Colonic mucosa (tissue), 4 donors: ENCODE measurements at regions not wholly inside any gene's neighbourhood (a gene's known extent, or its start where the extent isn't known, plus 50 kb on each side); places are given as distances from the start of the nearest gene placed in this dataset.
"Not testable (repeated sequence)": the region's sequence is repeated elsewhere in the genome, so short reads cannot be mapped to it uniquely, and the experiment has no call there.

Experiments
- DNase-seq: peaks from one replicate; pipeline ENCODE4 v3.0.0-alpha.2; 2020
- H3K27ac ChIP-seq: fragments of 200-600 bp; one replicate; pipeline ENCODE4 v1.8.0; 2021
- H3K27me3 ChIP-seq: fragments of 200-600 bp; one replicate; pipeline ENCODE4 v1.8.0; 2021
- H3K36me3 ChIP-seq: fragments of 200-600 bp; one replicate; pipeline ENCODE4 v1.8.0; 2021
- H3K4me1 ChIP-seq: fragments of 200-600 bp; one replicate; pipeline ENCODE4 v1.8.0; 2021; ENCODE audit warnings: mild to moderate bottlenecking
- H3K4me3 ChIP-seq: fragments of 200-600 bp; one replicate; pipeline ENCODE4 v1.8.0; 2021
- H3K9ac ChIP-seq, 2 donors: one replicate each; pipeline ENCODE4 v1.7.0; 2013; ENCODE audit warnings: control low read depth in 2 of 2, low read depth in 2 of 2, low read length in 2 of 2
- H3K9me3 ChIP-seq: fragments of 200-600 bp; one replicate; pipeline ENCODE4 v1.8.0; 2021
- intact Hi-C: fragments of 100-400 bp; cut with DNase I; formaldehyde crosslinking; loops from one replicate; pipeline ENCODE4 v1.14.1; 2022
- TF ChIP-seq, protein P1 (sequence below): fragments of 200-600 bp; IDR thresholded peaks from one replicate; pipeline ENCODE4 v1.8.0; 2022; ENCODE audit warnings: antibody characterized with exemption, mild to moderate bottlenecking
- donor health status: healthy.
- donor health status: DM: no; HTN: no; CAD: no.
- donor health status: DM: no; HTN: no; CAD: no.

DNA sequence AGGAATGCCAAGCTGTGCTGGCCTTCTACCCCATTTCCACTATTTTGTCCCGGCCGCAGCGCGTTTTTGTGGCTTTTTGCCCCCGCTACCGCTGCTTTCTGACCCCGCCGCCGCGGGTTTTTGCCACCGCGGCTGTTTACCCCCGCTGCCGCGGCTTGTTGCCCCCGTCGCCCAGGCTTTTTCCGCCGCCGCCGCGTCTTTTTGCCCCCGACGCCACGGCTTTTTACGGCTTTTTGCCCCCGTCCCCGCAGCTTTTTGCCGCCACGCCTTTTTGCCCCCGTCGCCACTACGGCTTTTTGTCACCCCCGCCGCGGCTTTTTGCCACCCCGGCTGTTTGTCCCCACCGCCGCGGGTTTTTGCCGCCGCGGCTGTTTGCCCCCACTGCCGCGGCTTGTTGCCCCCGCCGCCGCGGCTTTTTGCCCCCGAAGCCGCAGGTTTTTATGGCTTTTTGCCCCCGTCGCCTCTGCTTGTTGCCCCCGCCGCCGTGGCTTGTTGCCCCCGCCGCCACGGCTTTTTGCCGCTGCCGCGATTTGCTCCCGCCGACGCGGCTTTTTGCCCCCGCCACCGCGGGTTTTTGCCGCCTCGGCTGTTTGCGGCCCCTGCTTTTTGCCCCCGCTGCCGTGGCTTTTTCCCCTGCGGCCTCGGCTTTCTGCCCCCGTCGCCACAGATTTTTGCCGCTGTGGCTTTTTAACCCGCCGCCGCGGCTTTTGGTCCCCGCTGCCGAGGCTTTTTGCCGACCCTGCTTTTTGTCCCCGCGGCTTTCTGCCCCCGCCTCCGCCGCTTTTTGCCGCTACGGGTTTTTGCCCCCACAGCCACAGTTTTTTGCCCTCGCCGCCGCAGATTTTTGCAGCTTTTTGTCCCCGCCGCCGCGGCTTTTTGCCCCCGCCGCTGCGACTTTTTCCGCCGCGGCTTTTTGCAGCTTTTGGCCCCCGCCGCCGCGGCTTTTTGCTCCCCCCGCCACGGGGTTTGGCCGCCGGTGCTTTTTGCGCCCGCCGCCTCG, 520.4 kb upstream of the WSB1 start:
- Histone ChIP-seq H3K27ac (no peak overlapping the region), H3K4me1 (no peaks in the 10 kb centered on the region), H3K27me3 (no peaks in the 10 kb centered on the region), H3K36me3 (no peaks in the 10 kb centered on the region), H3K9ac (no peak overlapping the region), H3K4me3 (no peak overlapping the region), H3K9me3 (no peaks in the 10 kb centered on the region)
- TF ChIP-seq, protein P1, sequence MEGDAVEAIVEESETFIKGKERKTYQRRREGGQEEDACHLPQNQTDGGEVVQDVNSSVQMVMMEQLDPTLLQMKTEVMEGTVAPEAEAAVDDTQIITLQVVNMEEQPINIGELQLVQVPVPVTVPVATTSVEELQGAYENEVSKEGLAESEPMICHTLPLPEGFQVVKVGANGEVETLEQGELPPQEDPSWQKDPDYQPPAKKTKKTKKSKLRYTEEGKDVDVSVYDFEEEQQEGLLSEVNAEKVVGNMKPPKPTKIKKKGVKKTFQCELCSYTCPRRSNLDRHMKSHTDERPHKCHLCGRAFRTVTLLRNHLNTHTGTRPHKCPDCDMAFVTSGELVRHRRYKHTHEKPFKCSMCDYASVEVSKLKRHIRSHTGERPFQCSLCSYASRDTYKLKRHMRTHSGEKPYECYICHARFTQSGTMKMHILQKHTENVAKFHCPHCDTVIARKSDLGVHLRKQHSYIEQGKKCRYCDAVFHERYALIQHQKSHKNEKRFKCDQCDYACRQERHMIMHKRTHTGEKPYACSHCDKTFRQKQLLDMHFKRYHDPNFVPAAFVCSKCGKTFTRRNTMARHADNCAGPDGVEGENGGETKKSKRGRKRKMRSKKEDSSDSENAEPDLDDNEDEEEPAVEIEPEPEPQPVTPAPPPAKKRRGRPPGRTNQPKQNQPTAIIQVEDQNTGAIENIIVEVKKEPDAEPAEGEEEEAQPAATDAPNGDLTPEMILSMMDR, result no peak
- intact Hi-C loops, result no loop called here
- no peak for DNase-seq

DNA sequence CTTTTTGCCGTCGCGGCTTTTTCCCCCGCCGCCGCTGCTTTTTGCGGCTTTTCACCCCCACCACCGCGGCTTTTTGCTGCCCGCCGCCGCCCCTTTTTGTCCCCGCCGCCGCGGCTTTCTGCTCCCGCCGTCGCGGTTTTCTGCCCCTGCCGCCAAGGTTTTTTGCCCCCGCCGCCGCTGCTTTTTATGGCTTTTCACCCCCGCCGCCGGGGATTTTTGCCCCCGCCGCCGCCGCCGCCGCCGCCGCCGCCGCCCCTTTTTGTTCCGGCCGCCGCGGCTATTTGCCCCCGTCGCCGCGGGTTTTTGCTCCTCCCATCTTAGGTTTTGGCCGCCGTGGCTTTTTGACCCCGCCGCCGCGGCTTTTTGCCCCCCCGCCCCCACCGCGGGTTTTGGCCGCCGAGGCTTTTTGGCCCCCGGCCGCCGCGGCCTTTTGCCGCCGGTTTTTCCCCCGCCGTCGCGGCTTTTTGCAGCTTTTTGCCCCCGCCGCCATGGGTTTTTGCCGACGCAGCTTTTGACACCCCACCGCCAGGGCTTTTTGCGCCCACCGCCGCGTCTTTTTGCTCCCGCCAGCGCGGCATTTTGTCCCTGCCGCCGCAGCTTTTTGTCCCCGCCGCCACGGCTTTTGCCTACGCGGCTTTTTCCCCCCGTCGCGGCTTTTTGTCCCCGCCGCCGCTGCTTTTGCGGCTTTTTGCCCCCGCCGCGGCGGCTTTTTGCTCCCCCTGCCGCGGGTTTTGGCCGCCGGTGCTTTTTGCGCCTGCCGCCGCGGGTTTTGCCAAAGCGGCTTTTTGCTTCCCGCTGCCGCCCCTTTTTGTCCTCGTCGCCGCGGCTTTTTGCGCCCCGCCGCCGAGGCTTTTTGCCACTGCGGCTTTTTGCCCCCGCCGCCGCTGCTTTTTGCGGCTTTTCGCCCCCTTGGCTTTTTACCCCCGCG, 519.4 kb upstream of the WSB1 start:
- H3K4me3 ChIP-seq, result no peak overlapping the region
- no peak overlapping the region for H3K9ac ChIP-seq
- intact Hi-C loops, result no loop called here
- H3K36me3 ChIP-seq, result no peaks in the 10 kb centered on the region
- no peak for DNase-seq
- no peaks in the 10 kb centered on the region for H3K4me1 ChIP-seq
- no peak overlapping the region for H3K27ac ChIP-seq
- no peaks in the 10 kb centered on the region for H3K9me3 ChIP-seq
- H3K27me3 ChIP-seq, result no peaks in the 10 kb centered on the region
- TF ChIP-seq, protein P1, result no peak

DNA sequence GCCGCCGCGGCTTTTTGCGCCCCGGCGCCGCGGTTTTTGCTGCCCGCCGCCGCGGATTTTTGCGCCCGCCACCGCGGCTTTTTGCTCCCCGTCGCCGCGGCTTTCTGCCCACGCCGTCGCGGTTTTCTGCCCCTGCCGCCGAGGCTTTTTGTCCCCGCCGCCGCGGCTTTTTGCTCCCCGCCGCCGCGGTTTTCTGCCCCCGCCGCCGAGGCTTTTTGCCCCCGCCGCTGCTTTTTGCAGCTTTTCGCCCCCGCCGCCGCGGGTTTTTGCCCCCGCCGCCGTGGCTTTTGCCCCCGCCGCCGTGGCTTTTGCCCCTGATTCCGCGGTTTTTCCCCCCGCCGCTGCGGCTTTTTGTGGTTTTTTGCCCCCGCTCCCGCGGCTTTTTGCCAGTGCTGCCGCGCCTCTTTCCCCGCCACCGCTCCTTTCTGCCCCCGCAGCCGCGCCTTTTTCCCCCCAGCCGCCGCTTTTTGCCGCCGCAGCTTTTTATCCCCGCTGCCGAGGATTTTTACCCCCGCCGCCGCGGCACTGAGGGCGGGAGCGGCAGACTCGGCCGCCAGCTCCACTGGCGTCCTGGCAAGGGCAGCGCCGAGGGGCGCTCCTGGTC, 518.6 kb upstream of the WSB1 start:
- H3K27me3 ChIP-seq, result no peaks in the 10 kb centered on the region
- intact Hi-C loops, result no loop called here
- H3K9ac ChIP-seq, result no peak overlapping the region
- no peak for DNase-seq
- H3K27ac ChIP-seq, result no peak overlapping the region
- H3K9me3 ChIP-seq, result no peaks in the 10 kb centered on the region
- no peak overlapping the region for H3K4me3 ChIP-seq
- H3K4me1 ChIP-seq, result no peaks in the 10 kb centered on the region
- H3K36me3 ChIP-seq, result no peaks in the 10 kb centered on the region
- TF ChIP-seq, protein P1, result no peak

DNA sequence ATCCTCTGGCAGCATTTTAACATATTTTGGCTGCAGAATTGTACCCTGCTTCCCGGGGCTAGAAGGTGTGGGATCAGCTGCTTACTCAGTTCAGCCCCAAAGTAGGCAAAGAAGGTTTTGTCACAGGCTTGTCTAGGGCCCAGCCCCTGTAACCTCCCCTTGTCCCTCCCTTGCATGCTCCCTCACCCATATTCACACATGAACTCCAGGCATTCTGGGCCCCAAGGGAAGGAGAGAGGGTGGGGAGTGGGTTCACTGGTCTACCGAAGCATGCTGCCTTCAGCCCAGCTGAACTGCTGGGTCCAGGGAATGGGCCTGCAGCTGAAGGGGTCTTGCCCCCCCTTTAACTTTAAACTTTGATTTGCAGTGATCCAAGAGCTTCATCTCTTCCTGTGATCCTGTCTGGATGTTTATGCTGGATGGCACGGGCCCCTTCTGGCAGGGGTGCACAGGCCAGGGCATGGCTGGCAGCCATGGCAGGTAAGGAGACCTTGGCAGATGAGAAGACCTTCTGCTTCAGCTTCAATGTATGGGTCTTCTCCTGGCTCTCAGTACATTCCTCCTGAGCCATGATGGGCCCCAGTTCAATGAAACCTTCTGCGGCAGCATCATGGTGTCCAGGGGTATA, 513.6 kb upstream of the WSB1 start:
- H3K27ac ChIP-seq, H3K4me1 ChIP-seq, H3K9ac ChIP-seq, H3K36me3 ChIP-seq, intact Hi-C loops, H3K4me3 ChIP-seq, DNase-seq, H3K9me3 ChIP-seq, H3K27me3 ChIP-seq: not testable (repeated sequence)

DNA sequence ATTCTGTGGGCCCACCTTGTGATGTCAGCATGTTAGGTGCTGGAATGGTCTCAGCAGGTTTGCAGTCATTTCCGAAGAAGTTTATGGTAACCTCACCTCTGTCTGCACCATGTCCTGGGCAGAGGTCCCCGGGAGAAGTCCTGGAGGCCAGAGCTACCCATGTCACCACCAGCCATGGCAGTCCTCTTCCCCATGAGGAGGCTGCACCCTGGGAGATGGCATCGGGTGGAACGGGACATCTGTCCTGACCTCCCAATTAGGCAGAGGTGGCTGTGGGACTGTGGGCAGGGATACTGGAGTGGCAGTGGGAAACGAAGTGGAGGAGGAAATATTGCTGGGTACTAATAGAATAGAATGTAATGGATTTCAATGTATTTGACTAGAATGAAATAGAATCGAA, 511.8 kb upstream of the WSB1 start:
- no peaks in the 10 kb centered on the region for H3K36me3 ChIP-seq
- DNase-seq, result no peak
- H3K4me3 ChIP-seq, result no peak overlapping the region
- H3K27ac ChIP-seq, result no peak overlapping the region
- H3K9me3 ChIP-seq, result peaks cover 12% of the 10 kb centered on the region
- intact Hi-C loops, result no loop called here
- no peaks in the 10 kb centered on the region for H3K4me1 ChIP-seq
- TF ChIP-seq, protein P1, result no peak
- no peaks in the 10 kb centered on the region for H3K27me3 ChIP-seq
- no peak overlapping the region for H3K9ac ChIP-seq
